ENCODE measurements at regions not wholly inside any gene's neighbourhood (a gene's known extent, or its start where the extent isn't known, plus 50 kb on each side); places are given as distances from the start of the nearest gene placed in this dataset.

DNA sequence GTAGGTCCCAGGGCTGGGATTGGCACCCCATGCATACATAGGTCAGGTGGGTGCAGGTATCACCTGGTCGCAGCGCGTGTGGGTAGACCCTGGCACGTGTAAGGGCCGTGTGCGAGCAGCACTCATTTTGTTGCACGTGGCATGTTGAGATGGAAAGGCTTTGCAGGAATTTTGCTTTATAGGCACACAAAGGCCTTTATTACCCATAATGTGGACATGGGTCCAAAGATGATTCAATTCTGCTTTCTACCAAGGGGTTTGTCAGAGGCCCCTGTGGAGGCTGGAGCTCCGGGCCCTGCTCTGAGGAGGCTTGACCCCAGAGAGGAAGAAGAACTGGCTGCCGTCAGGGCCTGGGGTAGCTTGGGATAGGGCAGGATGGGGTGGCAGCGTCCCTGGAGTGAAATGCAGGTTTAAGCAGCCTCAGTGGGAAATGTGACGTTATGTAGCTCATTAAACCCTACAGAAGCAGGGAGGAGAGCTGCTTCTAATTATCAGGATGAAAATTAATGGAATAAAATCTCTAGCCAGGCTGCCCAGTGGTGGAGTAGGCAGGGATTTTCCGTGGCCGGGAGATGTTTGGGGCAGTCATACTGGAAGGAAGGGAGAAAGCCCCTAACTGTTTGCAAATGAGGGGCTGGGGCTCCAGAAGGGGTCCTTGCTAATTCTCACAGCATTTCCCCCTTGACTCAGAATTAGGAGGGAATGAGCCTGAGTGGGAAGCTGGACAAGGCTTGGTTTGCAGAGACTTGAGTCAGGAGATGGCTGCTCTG, 103.3 kb upstream of the PITX1 start:
- Histone ChIP-seq H3K27me3 (ENCODE audit: control insufficient read depth, insufficient read depth, low read length) (no peaks in the 10 kb centered on the region), H3K27ac (ENCODE audit: low read depth, low read length) (no peak overlapping the region), H3K9me3 (ENCODE audit: control insufficient read depth, insufficient read depth, low read length) (no peaks in the 10 kb centered on the region), H3K4me3 (ENCODE audit: low read depth, low read length) (no peak overlapping the region)
- CTCF ChIA-PET = interaction anchor here (0.8 kb wide), 1 partner anchor 234 kb away, joined by 4 read pairs; no protein-coding TSS in a partner anchor
- TF ChIP-seq, protein P1, sequence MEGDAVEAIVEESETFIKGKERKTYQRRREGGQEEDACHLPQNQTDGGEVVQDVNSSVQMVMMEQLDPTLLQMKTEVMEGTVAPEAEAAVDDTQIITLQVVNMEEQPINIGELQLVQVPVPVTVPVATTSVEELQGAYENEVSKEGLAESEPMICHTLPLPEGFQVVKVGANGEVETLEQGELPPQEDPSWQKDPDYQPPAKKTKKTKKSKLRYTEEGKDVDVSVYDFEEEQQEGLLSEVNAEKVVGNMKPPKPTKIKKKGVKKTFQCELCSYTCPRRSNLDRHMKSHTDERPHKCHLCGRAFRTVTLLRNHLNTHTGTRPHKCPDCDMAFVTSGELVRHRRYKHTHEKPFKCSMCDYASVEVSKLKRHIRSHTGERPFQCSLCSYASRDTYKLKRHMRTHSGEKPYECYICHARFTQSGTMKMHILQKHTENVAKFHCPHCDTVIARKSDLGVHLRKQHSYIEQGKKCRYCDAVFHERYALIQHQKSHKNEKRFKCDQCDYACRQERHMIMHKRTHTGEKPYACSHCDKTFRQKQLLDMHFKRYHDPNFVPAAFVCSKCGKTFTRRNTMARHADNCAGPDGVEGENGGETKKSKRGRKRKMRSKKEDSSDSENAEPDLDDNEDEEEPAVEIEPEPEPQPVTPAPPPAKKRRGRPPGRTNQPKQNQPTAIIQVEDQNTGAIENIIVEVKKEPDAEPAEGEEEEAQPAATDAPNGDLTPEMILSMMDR (IDR thresholded peaks at IDR 0.05; ENCODE audit: low read depth, low read length) = no peak
- POLR2A ChIA-PET = interaction anchor here (4.2 kb wide), 1 partner anchor 105 kb away, joined by 27 read pairs; no protein-coding TSS in a partner anchor
- no peak for DNase-seq (ENCODE audit: low read depth, low spot score)

DNA sequence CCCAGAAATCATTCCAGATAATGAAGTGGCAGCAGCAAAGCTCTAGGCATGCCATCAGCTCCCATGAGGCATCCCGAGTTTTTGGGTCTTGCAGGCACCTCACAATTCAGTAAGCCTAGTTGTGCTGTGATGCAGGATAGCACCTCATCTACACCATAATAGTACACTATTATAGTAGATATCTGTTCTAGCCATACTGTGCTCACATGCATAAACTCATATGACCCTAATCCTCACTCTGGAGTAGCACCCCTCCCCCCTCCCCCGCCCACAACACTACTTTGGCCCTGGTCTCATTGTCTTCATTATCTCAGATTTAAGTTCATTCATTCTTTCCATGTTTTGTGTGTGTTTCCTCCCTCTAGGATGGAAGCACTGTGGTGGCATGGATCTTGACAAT, 102.5 kb upstream of the PITX1 start:
- Histone ChIP-seq H3K27ac (ENCODE audit: low read depth, low read length) (no peak overlapping the region), H3K4me3 (ENCODE audit: low read depth, low read length) (no peak overlapping the region), H3K9me3 (ENCODE audit: control insufficient read depth, insufficient read depth, low read length) (no peaks in the 10 kb centered on the region), H3K27me3 (ENCODE audit: control insufficient read depth, insufficient read depth, low read length) (no peaks in the 10 kb centered on the region)
- no peak for DNase-seq (ENCODE audit: low read depth, low spot score)
- TF ChIP-seq, protein P1 (IDR thresholded peaks at IDR 0.05; ENCODE audit: low read depth, low read length) = no peak
- POLR2A ChIA-PET = no interaction called here
- CTCF ChIA-PET = no interaction called here

DNA sequence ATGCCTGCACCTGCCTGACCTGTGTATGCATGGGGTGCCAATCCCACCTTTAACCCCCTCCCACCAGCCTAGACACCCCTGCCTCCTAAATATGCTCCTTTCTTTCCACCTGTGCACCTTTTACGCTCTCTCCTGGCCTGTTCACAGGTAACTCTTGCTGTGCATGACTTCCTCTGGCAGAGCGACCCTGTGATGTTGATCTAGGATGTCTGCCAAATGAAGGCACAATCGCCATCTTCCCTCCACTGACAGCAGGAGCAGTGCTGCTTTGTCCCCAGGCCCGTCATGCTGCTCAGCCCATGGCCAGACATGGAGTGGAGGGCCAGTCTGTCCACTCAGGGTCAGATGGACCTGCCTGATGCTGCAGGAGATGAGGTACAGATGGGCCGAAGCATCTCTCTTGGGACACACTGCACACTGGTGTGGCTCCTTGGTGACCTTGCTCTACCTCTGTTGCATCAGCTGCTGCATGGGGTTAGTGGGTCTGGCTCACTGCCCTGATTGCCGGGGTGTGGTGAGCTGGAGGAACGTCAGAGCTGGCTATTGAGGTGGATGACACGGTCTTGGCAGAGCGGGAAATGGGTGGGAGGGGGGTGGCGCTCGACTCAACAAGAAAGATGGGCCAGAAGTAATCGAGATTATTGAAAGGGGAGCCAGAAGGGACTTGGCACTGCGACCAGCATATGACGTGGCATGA, 101.7 kb upstream of the PITX1 start:
- no peak for DNase-seq (ENCODE audit: low read depth, low spot score)
- Histone ChIP-seq H3K9me3 (ENCODE audit: control insufficient read depth, insufficient read depth, low read length) (no peaks in the 10 kb centered on the region), H3K4me3 (ENCODE audit: low read depth, low read length) (no peak overlapping the region), H3K27ac (ENCODE audit: low read depth, low read length) (no peak overlapping the region), H3K27me3 (ENCODE audit: control insufficient read depth, insufficient read depth, low read length) (no peaks in the 10 kb centered on the region)
- ChIA-PET POLR2A (no interaction called here), CTCF (no interaction called here)
- TF ChIP-seq, protein P1 (IDR thresholded peaks at IDR 0.05; ENCODE audit: low read depth, low read length) = no peak

DNA sequence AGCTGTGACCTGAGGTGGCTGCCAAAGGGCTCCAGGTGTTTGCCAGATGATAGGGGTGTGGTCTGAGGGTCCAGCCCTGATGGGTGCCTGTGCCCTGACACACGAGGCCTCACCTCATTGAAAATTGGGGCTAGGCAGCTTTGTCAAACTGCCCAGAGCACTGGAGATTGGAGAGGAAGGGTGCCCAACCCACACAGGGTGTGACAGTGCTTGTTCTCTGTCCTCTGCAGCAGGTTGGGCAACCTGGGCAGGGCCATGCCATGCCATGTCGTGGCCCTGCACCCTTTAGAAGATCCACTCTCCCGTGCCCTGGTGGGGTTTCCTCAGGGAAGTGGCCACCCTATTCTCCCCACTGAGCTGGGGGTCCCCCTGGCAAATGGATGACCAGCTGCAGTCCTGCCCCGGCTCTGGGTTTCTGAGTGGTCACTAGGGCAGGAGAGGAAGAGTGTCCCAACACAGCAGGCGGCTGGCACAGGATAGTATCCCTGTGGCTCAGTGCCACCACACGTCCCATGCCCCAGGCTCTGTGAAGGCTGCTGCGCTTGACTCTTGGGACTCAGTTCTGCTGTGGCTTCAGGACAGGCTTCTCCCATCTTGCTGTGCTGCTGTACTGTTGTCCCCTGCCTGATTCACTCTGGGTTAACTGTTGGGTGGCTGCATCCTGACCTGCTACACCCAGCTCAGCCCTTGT, 100.8 kb upstream of the PITX1 start:
- ChIA-PET CTCF (no interaction called here), POLR2A (no interaction called here)
- H3K9me3 ChIP-seq (ENCODE audit: control insufficient read depth, insufficient read depth, low read length) = no peaks in the 10 kb centered on the region
- TF ChIP-seq, protein P1 (IDR thresholded peaks at IDR 0.05; ENCODE audit: low read depth, low read length) = no peak
- H3K27me3 ChIP-seq (ENCODE audit: control insufficient read depth, insufficient read depth, low read length) = no peaks in the 10 kb centered on the region
- H3K4me3 ChIP-seq (ENCODE audit: low read depth, low read length) = no peak overlapping the region
- no peak for DNase-seq (ENCODE audit: low read depth, low spot score)
- no peak overlapping the region for H3K27ac ChIP-seq (ENCODE audit: low read depth, low read length)
